GM10248 (cell line): ENCODE measurements at regions not wholly inside any gene's neighbourhood (a gene's known extent, or its start where the extent isn't known, plus 50 kb on each side); places are given as distances from the start of the nearest gene placed in this dataset.

ENCODE experiments used
- CTCF ChIA-PET: fragments of 300-600 bp; sonication (Branson Sonifier 250); formaldehyde crosslinking; extraction: SDS; loops from one replicate; lab custom pipeline; 2021; ENCODE audit warnings: antibody characterized with exemption; lab: Yijun Ruan, JAX
- POLR2A ChIA-PET: fragments of 350-650 bp; sonication (Branson Sonifier 250); formaldehyde crosslinking; extraction: SDS; loops from one replicate; lab custom pipeline; 2020; ENCODE audit warnings: antibody characterized with exemption; lab: Yijun Ruan, JAX
- DNase-seq: peaks from one replicate; pipeline ENCODE4 v3.0.0; 2012; ENCODE audit errors: extremely low spot score
- CTCF ChIP-seq: IDR thresholded peaks from 2 replicates; pipeline ENCODE4 v1.5.1; 2012; ENCODE audit warnings: mild to moderate bottlenecking, low read depth; ENCODE audit errors: extremely low read depth, missing control alignments, control extremely low read depth

DNA sequence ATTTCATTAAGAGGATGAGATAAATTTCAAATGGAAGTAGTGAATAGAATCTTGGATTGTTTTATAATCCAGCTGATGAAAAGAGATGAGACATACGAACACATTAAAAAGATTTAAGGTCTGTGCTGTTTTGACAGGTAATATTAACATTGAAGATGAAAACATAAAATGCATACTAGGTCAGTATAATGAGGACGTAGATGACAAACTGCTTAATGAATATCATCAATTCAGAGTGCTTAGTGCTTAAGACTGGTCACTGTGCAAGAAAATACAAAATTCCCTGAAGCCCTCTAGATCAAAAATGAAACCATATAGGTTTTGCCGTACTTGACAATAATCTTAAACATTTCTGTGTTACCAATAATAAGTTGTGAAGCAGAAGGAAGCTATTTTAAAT is 173.4 kb upstream of the THRB start:
- ChIA-PET CTCF (interaction anchor here (0.8 to 1.1 kb wide), 2 partner anchors 11 to 16 kb away, joined by 3 read pairs; no protein-coding TSS in a partner anchor), POLR2A (no interaction called here)
- no peak for DNase-seq
- no peak for TF ChIP-seq CTCF

GRCh38 chr3:24670871-24671270 is 176.2 kb upstream of the THRB start:
- no peak for TF ChIP-seq CTCF
- CTCF ChIA-PET, result interaction anchor here (1.0 to 4.1 kb wide), 3 partner anchors 7 to 12 kb away, joined by 3 to 33 read pairs (median 3); no protein-coding TSS in a partner anchor
- POLR2A ChIA-PET, result no interaction called here
- DNase-seq, result no peak

DNA sequence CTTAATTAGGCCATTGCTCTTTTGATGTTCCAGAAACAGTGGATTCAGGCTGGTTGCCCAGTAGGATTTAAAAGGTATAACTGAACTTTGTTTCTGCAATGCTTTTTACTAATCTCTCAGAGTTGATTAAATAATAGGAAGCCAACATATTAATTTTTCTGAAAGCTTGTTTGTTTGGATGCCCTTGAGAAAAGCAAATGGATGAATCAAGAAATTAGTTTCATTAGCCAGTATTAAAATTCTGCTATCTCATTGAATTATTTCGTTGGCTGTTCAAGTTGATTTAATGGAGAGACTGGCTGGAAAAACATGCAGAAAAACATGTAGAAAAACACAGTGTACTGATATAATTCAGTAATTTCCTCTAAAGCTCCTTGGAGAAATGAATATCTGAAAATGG is 178.9 kb upstream of the THRB start:
- DNase-seq, result no peak
- ChIA-PET POLR2A (no interaction called here), CTCF (no interaction called here)
- no peak for TF ChIP-seq CTCF

- CTCF ChIA-PET, result interaction anchor here (0.9 to 1.9 kb wide), 3 partner anchors 9 to 13 kb away, joined by 3 to 10 read pairs (median 3); no protein-coding TSS in a partner anchor
- TF ChIP-seq CTCF, result no peak
- POLR2A ChIA-PET, result no interaction called here
- no peak for DNase-seq
Observed at GRCh38 chr3:24674261-24674660, 179.6 kb upstream of the THRB start.

DNA sequence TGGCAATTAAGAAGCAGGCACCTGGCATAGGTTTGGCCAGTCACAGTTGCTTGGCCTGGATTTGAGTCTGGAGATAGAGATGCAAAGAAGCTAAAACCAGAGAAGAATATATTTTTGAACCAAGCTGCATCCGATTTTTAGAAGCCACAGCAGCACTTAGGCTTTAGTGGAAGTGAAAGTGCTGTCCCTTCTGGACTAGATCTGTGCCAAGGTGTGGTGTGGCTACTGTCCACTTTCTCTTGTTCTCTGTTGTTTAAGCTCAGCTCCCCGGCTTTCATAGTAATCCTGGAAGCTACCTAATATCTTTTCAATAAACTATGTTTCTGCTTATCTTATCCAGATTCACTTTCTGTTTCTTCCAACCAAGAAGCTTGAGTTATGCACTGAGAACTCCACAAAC is 183.4 kb upstream of the THRB start:
- no peak for TF ChIP-seq CTCF
- no peak for DNase-seq
- CTCF ChIA-PET, result interaction anchor here (1.1 kb wide), 1 partner anchor 10 kb away, joined by 3 read pairs; no protein-coding TSS in a partner anchor
- POLR2A ChIA-PET, result no interaction called here

GRCh38 chr3:24678421-24678865 is 183.8 kb upstream of the THRB start:
- TF ChIP-seq CTCF, result no peak
- POLR2A ChIA-PET, result no interaction called here
- CTCF ChIA-PET, result interaction anchor here (1.1 kb wide), 1 partner anchor 9 kb away, joined by 3 read pairs; no protein-coding TSS in a partner anchor
- DNase-seq, result no peak
